Spinal cord (tissue), 9 donors: ENCODE measurements at regions not wholly inside any gene's neighbourhood (a gene's known extent, or its start where the extent isn't known, plus 50 kb on each side); places are given as distances from the start of the nearest gene placed in this dataset.
A peak's percentile ranks its signal among the peaks of the same experiment; 100 is the strongest.

ENCODE experiments used
- DNase-seq, 6 donors: peaks; one replicate each; pipeline versions ENCODE4 v3.0.0 to v3.0.0-alpha.2; 2013 to 2015; ENCODE audit warnings: low spot score in 6 of 6, low read depth in 4 of 6
- H3K27ac ChIP-seq: one replicate; pipeline ENCODE4 v1.5.1; 2013; ENCODE audit warnings: low read depth, low read length, control low read depth
- H3K27me3 ChIP-seq: one replicate; pipeline ENCODE4 v1.6.1; 2013; ENCODE audit warnings: low read length; ENCODE audit not compliant: control insufficient read depth, insufficient read depth
- H3K36me3 ChIP-seq: one replicate; pipeline ENCODE4 v1.6.1; 2013; ENCODE audit warnings: low read length; ENCODE audit not compliant: control insufficient read depth, insufficient read depth
- H3K4me1 ChIP-seq: one replicate; pipeline ENCODE4 v1.6.1; 2013; ENCODE audit warnings: low read length; ENCODE audit not compliant: control insufficient read depth, insufficient read depth
- H3K4me3 ChIP-seq: one replicate; pipeline ENCODE4 v1.5.1; 2013; ENCODE audit warnings: low read depth, low read length, control low read depth
- H3K9me3 ChIP-seq: one replicate; pipeline ENCODE4 v1.6.1; 2013; ENCODE audit warnings: low read length; ENCODE audit not compliant: control insufficient read depth, insufficient read depth
- WGBS: methylation state at CpG from one replicate; pipeline ENCODE4 v1.1.5; 2013; ENCODE audit warnings: missing lambda C conversion rate; ENCODE audit not compliant: insufficient coverage; 5-methylcytosine and 5-hydroxymethylcytosine counted together
- donor health status: healthy.

DNA sequence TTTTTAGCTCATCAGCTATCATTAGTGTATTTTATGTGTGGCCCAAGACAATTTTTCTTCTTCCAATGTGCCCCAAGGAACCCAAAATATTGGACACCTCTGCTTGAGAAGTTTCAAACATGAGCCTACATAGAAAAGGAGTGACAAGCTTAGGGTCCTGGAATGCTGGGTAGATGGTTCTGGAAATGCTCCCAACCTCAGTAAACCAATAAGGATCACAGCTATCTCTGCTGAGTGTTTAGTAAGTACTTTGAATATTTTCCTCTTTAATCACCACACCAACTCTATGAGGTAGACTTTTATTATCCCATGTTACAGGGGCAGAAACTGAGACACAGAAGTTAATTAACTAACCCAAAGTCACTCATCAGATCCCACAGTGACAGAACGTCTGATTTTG, 164.9 kb upstream of the KLF3 start:
- no peak overlapping the region for H3K4me3 ChIP-seq
- H3K27me3 ChIP-seq = no peaks in the 10 kb centered on the region
- H3K9me3 ChIP-seq = no peaks in the 10 kb centered on the region
- no peak overlapping the region for H3K27ac ChIP-seq
- no peak for DNase-seq
- 60% methylated on average over 1 of the region's 1 CpG for WGBS
- no peaks in the 10 kb centered on the region for H3K4me1 ChIP-seq
- H3K36me3 ChIP-seq = no peaks in the 10 kb centered on the region

- H3K27ac ChIP-seq = no peak overlapping the region
- H3K4me3 ChIP-seq = no peak overlapping the region
- H3K27me3 ChIP-seq = no peaks in the 10 kb centered on the region
- no peaks in the 10 kb centered on the region for H3K36me3 ChIP-seq
- peak in 1 of 6 donors; percentile 26 for DNase-seq
- no peaks in the 10 kb centered on the region for H3K4me1 ChIP-seq
- H3K9me3 ChIP-seq = no peaks in the 10 kb centered on the region
- WGBS = 0% methylated on average over 1 of the region's 2 CpGs
These were observed 163.6 kb upstream of the KLF3 start for GRCh38 chr4:38500433-38500832.

DNA sequence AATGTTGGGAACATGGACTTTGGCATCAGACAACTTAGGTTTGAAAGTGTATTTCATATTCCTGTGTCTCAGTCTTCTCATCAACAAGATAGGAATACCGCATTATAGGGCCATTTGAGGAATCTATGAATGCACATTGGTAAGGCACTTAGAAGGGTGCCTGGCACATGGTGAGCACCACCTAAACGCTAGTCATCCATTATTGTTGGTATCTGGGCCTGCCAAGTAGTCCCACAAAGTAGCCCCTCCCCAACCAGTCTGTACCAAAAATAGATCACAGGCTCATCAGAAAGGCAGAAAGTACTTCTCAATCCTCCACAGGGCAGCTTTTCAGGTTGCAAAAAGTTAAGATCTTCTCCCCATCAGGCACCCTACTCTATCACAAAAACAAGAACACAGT, 162.3 kb upstream of the KLF3 start:
- WGBS = 96% methylated on average over 2 of the region's 2 CpGs

DNA sequence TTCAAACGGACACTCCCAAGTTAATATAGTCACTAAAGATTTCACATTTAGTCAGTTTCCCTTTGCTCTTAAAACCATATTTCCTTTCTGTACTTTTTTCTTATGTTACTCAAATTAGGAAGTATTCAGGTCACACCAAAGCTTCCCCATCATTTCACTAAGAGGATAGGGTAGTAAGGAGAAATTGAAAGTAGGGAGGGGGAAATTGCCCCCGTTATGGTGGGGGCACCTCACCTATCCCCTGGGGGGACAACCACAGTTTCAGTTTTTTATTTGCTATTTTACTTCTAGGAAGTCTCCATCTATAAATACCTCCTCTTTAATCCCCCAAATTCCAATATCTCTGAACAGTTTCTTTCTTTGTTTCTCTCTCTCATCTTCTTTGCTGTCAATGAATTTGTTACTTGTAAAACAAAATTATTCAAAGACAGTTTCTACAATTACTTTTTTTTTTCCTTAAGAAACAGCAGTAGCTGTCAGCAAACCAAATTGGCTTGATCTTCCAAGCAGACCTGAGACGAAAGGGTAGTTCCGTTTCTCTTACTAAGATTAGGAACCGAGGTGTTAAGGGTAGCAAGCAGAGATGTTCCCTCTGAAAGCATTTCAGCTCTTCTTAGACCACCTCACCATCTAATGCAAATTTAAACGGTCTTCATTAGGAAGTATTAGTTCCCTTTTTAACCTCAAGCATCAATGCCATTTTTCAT, 160.2 kb upstream of the KLF3 start:
- Histone ChIP-seq H3K27me3 (no peaks in the 10 kb centered on the region), H3K4me1 (no peaks in the 10 kb centered on the region), H3K9me3 (no peaks in the 10 kb centered on the region), H3K4me3 (no peak overlapping the region), H3K27ac (no peak overlapping the region), H3K36me3 (no peaks in the 10 kb centered on the region)
- WGBS = 100% methylated on average over 1 of the region's 6 CpGs
- DNase-seq = no peak

More for the DNA sequence above, 162.3 kb upstream of the KLF3 start:
- H3K9me3 ChIP-seq = no peaks in the 10 kb centered on the region
- no peak for DNase-seq
- H3K4me3 ChIP-seq = no peak overlapping the region
- no peaks in the 10 kb centered on the region for H3K4me1 ChIP-seq
- H3K27ac ChIP-seq = no peak overlapping the region
- H3K36me3 ChIP-seq = no peaks in the 10 kb centered on the region
- no peaks in the 10 kb centered on the region for H3K27me3 ChIP-seq

GRCh38 chr4:38504396-38504715, 159.6 kb upstream of the KLF3 start:
- WGBS = 100% methylated on average over 1 of the region's 2 CpGs
- Histone ChIP-seq H3K27me3 (no peaks in the 10 kb centered on the region), H3K4me1 (no peaks in the 10 kb centered on the region), H3K9me3 (no peaks in the 10 kb centered on the region), H3K36me3 (no peaks in the 10 kb centered on the region), H3K4me3 (no peak overlapping the region), H3K27ac (no peak overlapping the region)
- no peak for DNase-seq

DNA sequence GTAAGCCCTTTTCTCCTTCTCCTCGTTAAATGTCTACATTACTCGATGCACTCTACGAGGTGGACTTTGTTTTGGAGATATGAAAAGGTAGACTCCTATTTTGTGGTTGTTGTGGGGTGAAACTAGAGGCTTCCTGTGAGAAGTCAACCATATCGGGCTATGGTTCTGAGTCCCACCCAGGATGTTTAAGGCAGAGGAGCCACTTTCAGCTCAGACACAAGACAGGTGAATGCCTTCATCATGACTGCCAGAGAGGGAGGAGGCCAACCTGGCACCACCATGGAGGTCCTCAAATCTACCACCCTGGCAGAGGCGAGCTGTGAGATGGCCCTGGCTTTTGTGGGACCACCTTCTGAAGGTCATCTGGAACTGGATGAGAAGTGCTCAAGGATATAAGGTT, 154.4 kb upstream of the KLF3 start:
- no peak for DNase-seq
- Histone ChIP-seq H3K27me3 (no peaks in the 10 kb centered on the region), H3K27ac (no peak overlapping the region), H3K4me1 (no peaks in the 10 kb centered on the region), H3K4me3 (no peak overlapping the region), H3K9me3 (no peaks in the 10 kb centered on the region), H3K36me3 (no peaks in the 10 kb centered on the region)
- WGBS = 92% methylated on average over 1 of the region's 5 CpGs

DNA sequence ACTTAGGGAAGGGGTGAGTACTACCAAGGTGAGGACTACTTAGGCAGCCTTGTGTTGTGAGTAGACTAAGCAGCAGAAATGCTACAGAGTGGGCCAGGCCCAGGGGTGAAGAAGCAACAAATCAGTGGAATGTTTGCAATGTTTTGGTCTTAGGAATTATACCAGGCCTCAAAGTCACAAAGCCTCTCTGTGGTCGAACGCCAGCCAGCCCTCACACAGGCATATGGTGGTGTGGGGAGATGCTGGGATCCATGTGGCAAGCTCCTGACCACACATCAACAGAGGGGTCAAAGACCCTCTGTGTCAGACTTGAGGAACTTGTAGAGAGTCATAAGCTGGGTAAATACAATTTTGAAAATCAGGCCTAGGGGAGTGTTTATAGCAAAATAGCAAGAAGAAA, 153.8 kb upstream of the KLF3 start:
- 80% methylated on average over 1 of the region's 2 CpGs for WGBS
- Histone ChIP-seq H3K27me3 (no peaks in the 10 kb centered on the region), H3K36me3 (no peaks in the 10 kb centered on the region), H3K27ac (no peak overlapping the region), H3K4me3 (no peak overlapping the region), H3K4me1 (no peaks in the 10 kb centered on the region), H3K9me3 (no peaks in the 10 kb centered on the region)
- DNase-seq = no peak

- DNase-seq = no peak
- Histone ChIP-seq H3K4me1 (no peaks in the 10 kb centered on the region), H3K9me3 (no peaks in the 10 kb centered on the region), H3K36me3 (no peaks in the 10 kb centered on the region), H3K27ac (no peak overlapping the region), H3K4me3 (no peak overlapping the region), H3K27me3 (no peaks in the 10 kb centered on the region)
- 50% methylated on average over 2 of the region's 5 CpGs for WGBS
These were observed 152.3 kb upstream of the KLF3 start for GRCh38 chr4:38511702-38512101.

GRCh38 chr4:38512840-38513239, 151.2 kb upstream of the KLF3 start:
- 58% methylated on average over 2 of the region's 4 CpGs for WGBS
- Histone ChIP-seq H3K9me3 (no peaks in the 10 kb centered on the region), H3K27me3 (no peaks in the 10 kb centered on the region), H3K36me3 (no peaks in the 10 kb centered on the region), H3K4me3 (no peak overlapping the region), H3K27ac (no peak overlapping the region), H3K4me1 (no peaks in the 10 kb centered on the region)
- DNase-seq = no peak

GRCh38 chr4:38514465-38515146, 149.4 kb upstream of the KLF3 start:
- Histone ChIP-seq H3K36me3 (no peaks in the 10 kb centered on the region), H3K27ac (no peak overlapping the region), H3K4me3 (no peak overlapping the region), H3K4me1 (no peaks in the 10 kb centered on the region), H3K27me3 (no peaks in the 10 kb centered on the region), H3K9me3 (no peaks in the 10 kb centered on the region)
- no peak for DNase-seq
- WGBS = 100% methylated on average over 1 of the region's 1 CpG
